NCI-H82 treated with DMSO at 0.1 percent for 48 hours (cell line): ENCODE measurements at regions not wholly inside any gene's neighbourhood (a gene's known extent, or its start where the extent isn't known, plus 50 kb on each side); places are given as distances from the start of the nearest gene placed in this dataset.
"Not testable (repeated sequence)": the region's sequence is repeated elsewhere in the genome, so short reads cannot be mapped to it uniquely, and the experiment has no call there.

Experiments
- DNase-seq: peaks from one replicate; lab custom pipeline; 2025; ENCODE audit not compliant: unreplicated experiment; lab: John Stamatoyannopoulos, UW

- DNase-seq: no peak
Measured at GRCh38 chr12:127450826-127451225, 816.1 kb upstream of the TMEM132C start.

GRCh38 chr12:127455347-127456265, 811.4 kb upstream of the TMEM132C start:
- DNase-seq: no peak

- DNase-seq: no peak
Measured at GRCh38 chr12:127457726-127458125, 809.2 kb upstream of the TMEM132C start.

- no peak for DNase-seq
Measured at GRCh38 chr12:127459166-127459565, 807.8 kb upstream of the TMEM132C start.

- DNase-seq: no peak
Measured at GRCh38 chr12:127459687-127460086, 807.3 kb upstream of the TMEM132C start.

- no peak for DNase-seq
Measured at GRCh38 chr12:127463237-127463636, 803.7 kb upstream of the TMEM132C start.

GRCh38 chr12:127469331-127469730, 797.6 kb upstream of the TMEM132C start:
- DNase-seq: no peak

- no peak for DNase-seq
Measured at GRCh38 chr12:127473766-127474165, 793.2 kb upstream of the TMEM132C start.

- no peak for DNase-seq
Measured at GRCh38 chr12:127479256-127479655, 787.7 kb upstream of the TMEM132C start.

GRCh38 chr12:127480775-127481314, 786.1 kb upstream of the TMEM132C start:
- DNase-seq: no peak

- no peak for DNase-seq
Measured at GRCh38 chr12:127482950-127483349, 784.0 kb upstream of the TMEM132C start.

GRCh38 chr12:127485528-127485927, 781.4 kb upstream of the TMEM132C start:
- DNase-seq: no peak

GRCh38 chr12:127487031-127487430, 779.9 kb upstream of the TMEM132C start:
- DNase-seq: no peak

GRCh38 chr12:127489061-127489460, 777.9 kb upstream of the TMEM132C start:
- no peak for DNase-seq

- no peak for DNase-seq
Measured at GRCh38 chr12:127494961-127495915, 771.7 kb upstream of the TMEM132C start.

GRCh38 chr12:127496255-127496654, 770.7 kb upstream of the TMEM132C start:
- no peak for DNase-seq

- DNase-seq: no peak
Measured at GRCh38 chr12:127500512-127501035, 766.4 kb upstream of the TMEM132C start.

- DNase-seq: no peak
Measured at GRCh38 chr12:127501916-127502315, 765.1 kb upstream of the TMEM132C start.

GRCh38 chr12:127503246-127503645, 763.7 kb upstream of the TMEM132C start:
- no peak for DNase-seq

- not testable (repeated sequence) for DNase-seq
Measured at GRCh38 chr12:127503996-127504395, 763.0 kb upstream of the TMEM132C start.

GRCh38 chr12:127504874-127505273, 762.1 kb upstream of the TMEM132C start:
- DNase-seq: no peak
